T-helper 1 cell (primary cell): ENCODE measurements at regions not wholly inside any gene's neighbourhood (a gene's known extent, or its start where the extent isn't known, plus 50 kb on each side); places are given as distances from the start of the nearest gene placed in this dataset.

Source experiments
- DNase-seq, 5 donors: peaks; one replicate each; pipeline ENCODE4 v3.0.0-alpha.2; 2012 to 2020

DNA sequence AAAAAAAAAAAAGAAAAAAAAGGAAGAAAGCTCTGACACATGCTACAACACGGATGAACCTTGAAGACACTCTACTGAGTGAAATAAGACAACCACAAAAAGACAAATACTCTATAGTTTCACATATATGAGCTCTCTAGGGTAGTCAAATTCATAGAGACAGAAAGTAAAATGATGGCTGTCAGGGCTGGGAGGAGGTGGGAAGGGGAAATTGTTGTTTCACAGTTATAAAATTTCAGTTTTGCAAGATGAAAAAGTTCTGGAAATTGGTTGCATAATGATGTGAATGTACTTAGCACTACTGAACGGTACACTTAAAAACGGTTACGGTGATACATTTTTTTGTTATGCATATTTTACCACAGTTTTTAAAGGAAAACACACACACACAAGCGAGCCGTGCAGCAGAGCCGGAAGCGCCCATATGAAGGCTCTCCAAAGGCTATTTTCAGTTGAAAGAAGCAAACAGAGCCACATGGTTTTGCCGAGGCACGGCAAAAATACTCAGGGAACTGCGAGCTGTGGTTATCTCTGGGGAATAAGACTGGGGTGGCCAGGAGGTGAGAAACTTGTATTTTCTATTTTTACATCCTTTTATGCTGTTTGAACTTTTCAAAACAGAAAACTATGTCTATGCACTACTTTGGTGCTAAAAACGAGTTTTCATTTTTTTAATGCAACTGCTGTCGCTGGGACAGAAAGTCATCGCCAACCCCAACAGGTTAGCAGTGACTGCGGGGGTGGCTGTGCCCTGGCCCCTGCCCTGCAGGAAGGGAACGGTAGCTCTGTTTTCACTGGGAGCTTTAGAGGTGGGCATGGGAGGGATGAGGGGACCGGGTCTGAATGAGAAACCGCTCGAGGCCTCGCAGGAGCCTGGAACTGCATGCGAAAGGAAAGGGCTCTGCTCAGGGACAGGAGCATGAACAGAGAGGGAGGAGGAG is 132.9 kb downstream of the OAT start:
- DNase-seq = no peak

DNA sequence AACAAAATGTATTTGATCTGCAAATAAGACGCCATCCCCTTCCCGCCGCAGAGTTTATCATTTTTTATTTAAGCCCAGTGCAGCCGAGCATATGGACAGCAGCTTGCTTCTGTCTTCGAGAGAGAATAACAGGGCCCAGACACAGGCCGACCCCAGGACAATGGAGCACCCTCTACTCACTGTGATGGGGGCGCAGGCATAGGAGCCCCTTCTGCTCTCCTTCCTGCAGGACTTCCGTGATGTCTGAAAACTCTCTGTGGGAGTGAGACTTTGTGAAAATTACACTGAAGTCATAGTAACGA is 134.8 kb downstream of the OAT start:
- DNase-seq = no peak

- DNase-seq = no peak
Measured at GRCh38 chr10:124283215-124283948, 135.3 kb downstream of the OAT start.

DNA sequence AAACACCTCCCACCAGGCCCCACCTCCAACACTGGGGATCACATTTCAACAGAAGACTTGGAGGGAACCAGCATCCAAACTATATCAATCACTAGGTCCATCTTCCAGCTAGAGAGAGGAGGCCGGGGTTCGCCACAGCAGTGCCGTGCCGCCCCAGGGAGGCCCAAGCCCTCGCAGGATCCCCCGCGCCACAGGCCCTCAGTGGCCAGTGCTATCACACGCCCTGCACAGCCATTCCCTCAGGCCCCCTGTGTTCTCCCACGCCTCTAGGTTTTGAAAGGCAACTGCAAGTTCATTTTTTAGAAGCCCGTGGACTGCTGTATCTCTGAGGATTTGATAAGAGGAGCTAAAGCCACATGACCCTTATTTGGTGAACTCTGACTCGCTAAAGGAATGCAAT is 136.4 kb downstream of the OAT start:
- DNase-seq = no peak

DNA sequence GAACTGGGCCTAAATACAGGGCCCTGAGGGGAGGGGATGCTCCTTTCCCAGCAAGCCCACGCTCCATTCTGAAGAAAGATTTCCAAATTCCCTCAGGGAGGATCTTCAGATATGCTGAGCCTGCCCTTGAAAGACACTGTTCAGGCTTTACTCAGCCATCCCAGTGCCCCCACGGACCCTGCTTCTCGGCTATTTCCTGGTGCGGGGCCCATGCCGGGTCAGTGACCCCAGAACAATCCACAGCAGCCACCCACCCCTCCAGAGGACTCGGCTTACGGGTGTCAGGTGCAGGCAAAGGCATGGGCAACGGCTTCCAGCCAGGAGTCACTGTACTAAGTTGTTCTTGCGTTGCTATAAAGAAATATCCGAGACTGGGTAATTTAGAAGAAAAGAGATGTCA is 137.1 kb downstream of the OAT start:
- DNase-seq = no peak

GRCh38 chr10:124280916-124281315 is 137.8 kb downstream of the OAT start:
- DNase-seq = no peak

- no peak for DNase-seq
Measured at GRCh38 chr10:124279882-124280281, 138.8 kb downstream of the OAT start.

DNA sequence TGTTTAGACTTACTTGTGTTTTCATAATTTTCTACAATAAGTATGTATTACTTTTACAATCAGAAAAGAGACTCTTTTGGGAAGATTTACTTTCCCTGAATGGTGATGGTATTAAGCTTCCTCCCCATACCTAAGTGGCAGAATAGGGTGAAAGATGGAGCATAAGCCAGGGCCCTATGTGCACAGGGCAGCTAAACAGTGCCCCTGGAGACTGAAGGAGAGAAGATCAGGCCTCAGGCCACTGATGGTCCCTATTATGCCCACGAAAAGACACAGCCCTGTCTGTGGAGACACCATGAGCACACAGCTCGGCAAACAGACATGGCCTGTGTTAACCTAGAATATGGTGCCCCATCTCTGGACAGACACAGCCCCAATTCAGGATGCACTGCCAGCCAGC is 139.4 kb downstream of the OAT start:
- DNase-seq = no peak

DNA sequence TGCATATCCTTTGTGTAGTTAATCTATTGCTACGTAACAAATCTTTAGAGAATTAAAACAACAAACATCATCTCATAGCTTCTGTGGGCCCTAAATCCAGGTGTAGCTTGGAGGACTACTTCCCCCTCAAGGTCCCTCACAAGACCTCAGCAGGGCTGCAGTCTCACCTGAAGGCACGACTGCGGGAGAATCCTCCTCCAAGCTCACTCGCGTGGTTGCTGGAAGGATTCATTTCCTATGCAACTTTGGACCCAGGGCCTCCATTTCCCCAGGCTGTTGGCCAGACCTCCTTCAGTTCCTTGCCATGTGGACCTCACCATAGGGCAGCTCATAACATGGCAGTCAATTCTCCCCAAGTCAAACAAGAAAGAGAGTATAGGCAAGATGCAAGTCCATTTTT is 140.4 kb downstream of the OAT start:
- no peak for DNase-seq

GRCh38 chr10:124273141-124273540 is 145.6 kb downstream of the OAT start:
- DNase-seq = no peak

GRCh38 chr10:124271676-124272075 is 147.0 kb downstream of the OAT start:
- DNase-seq = no peak

- DNase-seq = no peak
Measured at GRCh38 chr10:124270530-124271327, 148.0 kb downstream of the OAT start.

- DNase-seq = no peak
Measured at GRCh38 chr10:124268976-124269375, 149.7 kb downstream of the OAT start.

DNA sequence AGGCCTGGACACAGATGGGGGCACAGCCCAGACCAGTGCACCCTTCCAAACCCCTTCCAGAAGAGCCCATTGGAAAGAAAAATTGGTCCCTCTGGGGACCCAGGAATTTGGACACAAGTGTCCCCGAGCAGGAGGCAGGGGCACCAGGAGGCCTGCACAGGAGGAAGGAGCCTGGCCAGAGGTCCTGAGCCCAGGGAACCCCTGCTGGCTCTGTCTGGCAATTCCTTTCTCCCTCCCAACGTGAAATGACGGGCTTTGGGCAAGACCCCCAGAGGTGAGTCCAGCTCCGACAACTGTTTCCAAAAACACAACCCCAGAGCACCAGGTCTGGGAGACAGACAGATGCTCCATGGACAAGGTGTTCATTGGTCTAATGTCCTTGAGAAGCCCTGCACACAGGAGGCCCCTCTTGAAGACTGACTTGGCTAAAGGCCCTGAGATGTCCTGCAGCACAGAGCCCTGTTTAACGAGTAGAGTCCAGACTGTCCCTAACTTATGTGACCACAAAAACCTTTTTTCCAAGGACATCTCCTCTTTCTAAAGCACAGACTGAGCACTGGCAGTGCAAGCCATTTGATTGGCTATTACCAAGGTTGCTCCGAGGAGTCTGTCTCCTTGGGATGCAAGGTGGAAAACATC is 150.7 kb downstream of the OAT start:
- DNase-seq = no peak

- DNase-seq = no peak
Measured at GRCh38 chr10:124267231-124267885, 151.4 kb downstream of the OAT start.

GRCh38 chr10:124266468-124267230 is 152.1 kb downstream of the OAT start:
- DNase-seq = no peak

DNA sequence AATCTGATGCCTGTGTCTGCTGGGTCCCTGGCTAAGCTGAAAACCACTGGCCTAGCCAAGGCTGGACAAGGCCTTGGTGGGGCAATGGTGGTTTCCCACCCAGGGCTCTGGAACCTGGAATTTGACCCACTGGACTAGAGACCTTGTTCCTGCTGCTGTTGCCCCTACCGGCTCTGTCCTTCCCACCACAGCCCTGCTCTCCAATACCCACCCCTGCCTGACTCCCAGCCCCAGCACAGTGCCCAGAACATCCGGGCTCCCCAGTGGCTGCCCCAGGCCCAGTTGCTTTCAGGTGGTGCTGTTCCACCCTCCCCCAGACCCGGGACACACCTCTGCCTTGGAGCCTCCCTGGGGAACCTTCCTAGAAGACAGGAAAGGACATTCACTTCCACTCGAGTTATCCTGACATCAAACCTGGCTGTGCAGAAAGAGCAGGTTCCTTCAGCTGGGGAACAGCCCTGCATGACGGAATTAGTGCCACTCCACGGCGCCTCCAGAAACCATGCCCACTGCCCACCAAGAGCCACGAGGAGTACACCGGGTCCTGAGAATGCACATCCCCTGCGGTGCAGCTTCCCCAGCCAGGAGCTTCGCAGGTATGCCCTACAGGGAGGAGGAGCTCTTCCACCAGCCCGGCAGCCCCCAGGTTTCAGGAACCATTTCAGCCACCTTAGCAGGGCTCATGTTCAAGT is 152.8 kb downstream of the OAT start:
- DNase-seq = no peak

DNA sequence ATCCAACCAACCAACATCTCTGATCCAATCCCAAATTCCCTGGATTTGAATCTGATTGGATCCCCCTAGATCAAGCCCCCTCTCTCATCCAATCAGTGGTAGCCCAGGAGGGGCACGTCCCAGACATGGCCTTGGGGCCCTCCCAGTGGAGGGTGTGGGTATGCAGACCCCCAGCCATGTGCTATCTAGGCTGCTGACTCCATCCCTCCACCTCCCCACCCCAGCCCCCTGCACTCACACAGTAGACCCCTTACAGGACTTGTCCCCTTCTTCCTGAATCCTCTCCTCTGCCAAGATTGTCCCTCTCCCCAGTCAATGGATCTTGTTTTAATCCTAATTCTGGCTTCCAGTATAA is 153.4 kb downstream of the OAT start:
- no peak for DNase-seq

DNA sequence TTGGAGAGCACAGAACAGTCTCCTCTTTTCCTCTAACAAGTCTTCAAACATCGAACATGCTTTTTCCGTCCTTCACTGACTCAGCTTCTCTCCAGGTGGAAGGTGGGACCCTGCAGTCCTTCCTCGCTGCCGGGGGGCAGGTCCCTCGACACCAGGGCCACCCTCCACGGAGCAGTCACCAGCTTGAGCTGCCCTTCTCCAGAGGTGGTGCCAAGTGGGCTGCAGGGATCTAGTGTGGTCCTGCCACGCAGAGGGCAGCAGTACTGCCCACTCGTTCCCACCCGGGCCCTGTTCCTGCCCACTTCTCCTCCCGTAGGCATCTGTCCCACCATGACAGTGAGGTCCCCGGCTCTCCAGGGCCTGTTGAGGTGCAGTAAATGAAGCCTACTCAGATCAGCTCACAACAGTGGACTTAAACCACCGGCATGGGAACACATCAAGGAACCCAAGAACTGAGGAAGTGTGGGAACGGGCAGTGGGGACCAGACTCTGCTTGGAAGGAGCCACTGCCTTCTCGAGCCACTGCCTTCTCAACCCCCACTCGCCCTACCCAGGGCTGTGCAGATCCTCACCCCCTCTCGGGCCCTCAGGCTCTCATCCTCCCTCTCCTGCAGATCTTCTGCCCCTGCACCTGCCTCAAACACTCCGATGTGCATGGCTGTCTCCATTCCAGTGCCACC is 153.9 kb downstream of the OAT start:
- no peak for DNase-seq

DNA sequence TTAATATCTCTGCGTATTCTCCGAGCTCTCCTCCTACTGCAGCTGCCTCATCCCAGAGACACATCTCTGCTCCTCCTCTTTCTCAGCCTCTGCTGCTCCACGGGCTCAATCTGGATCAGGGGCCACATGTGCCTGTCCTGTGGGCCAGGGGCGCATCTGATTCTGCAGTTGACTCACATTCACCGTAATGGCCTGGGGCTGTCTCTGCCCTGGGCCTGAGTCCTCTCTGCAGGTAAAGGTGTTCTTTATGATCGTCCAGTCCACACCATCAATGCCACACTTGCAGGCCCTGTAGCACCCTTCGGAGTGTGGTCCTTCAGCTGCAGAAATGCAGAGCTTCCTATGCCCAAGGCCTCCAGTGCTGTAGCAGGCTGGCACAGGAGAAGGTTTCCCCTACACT is 154.5 kb downstream of the OAT start:
- no peak for DNase-seq

DNA sequence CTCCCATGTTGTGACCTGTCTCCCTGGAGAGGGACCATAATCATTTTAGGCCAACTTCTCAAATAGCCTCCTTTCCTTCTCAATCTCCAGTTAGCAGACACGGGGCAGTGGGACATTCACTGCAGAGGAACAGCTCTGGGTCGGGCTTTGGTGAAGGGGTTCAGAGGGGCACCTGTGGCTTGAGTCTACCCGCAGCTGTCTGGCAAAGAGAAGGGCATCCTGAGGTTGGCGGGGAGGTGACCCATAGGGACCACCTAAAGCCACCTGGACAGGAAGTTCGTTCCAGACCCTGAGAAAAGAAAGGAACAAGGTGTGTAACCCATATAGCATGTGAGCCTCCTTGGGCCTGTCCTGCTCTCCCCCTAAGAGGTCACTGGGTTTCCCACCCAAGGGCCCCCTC is 155.0 kb downstream of the OAT start:
- DNase-seq = no peak
